Hepatocyte (in vitro differentiated cells): ENCODE measurements at regions not wholly inside any gene's neighbourhood (a gene's known extent, or its start where the extent isn't known, plus 50 kb on each side); places are given as distances from the start of the nearest gene placed in this dataset.

Experiments used
- DNase-seq: peaks from one replicate; pipeline ENCODE4 v3.0.0-alpha.2; 2016; ENCODE audit warnings: low spot score
- H2AFZ ChIP-seq: fragments of 200-600 bp; sonication (generic); 2 replicates; pipeline ENCODE4 v1.6.0; 2016; ENCODE audit warnings: antibody characterized with exemption, mild to moderate bottlenecking
- H3K27ac ChIP-seq: fragments of 200-600 bp; sonication (generic); 2 replicates; pipeline ENCODE4 v1.5.1; 2016; ENCODE audit warnings: mild to moderate bottlenecking
- H3K27me3 ChIP-seq: fragments of 200-600 bp; sonication (generic); 2 replicates; pipeline ENCODE4 v1.6.1; 2016
- H3K36me3 ChIP-seq: fragments of 200-600 bp; sonication (generic); replicated peaks from 2 replicates; pipeline ENCODE4 v1.5.1; 2016; ENCODE audit warnings: low read depth; ENCODE audit not compliant: insufficient read depth
- H3K4me1 ChIP-seq: fragments of 200-600 bp; sonication (generic); 2 replicates; pipeline ENCODE4 v1.5.1; 2016; ENCODE audit warnings: mild to moderate bottlenecking, moderate library complexity; ENCODE audit not compliant: insufficient read depth
- H3K4me2 ChIP-seq: fragments of 200-600 bp; sonication (generic); 2 replicates; pipeline ENCODE4 v1.6.0; 2016
- H3K4me3 ChIP-seq: fragments of 200-600 bp; sonication (generic); 2 replicates; pipeline ENCODE4 v1.5.1; 2016; ENCODE audit warnings: mild to moderate bottlenecking
- H3K79me2 ChIP-seq: fragments of 200-600 bp; sonication (generic); 2 replicates; pipeline ENCODE4 v1.6.0; 2017; ENCODE audit warnings: mild to moderate bottlenecking
- H3K9me2 ChIP-seq: fragments of 200-600 bp; sonication (generic); replicated peaks from 2 replicates; pipeline ENCODE4 v1.6.0; 2017; ENCODE audit warnings: mild to moderate bottlenecking; ENCODE audit not compliant: insufficient read depth
- H3K9me3 ChIP-seq: fragments of 200-600 bp; sonication (generic); 2 replicates; pipeline ENCODE4 v1.5.1; 2016; ENCODE audit warnings: low read depth, mild to moderate bottlenecking
- H4K20me1 ChIP-seq: fragments of 200-600 bp; sonication (generic); 2 replicates; pipeline ENCODE4 v1.6.0; 2016; ENCODE audit warnings: mild to moderate bottlenecking; ENCODE audit not compliant: insufficient read depth, poor library complexity, severe bottlenecking
- EZH2 ChIP-seq: fragments of 200-600 bp; sonication (generic); IDR thresholded peaks from 2 replicates; pipeline ENCODE4 v1.6.1; 2016; ENCODE audit warnings: antibody characterized with exemption, mild to moderate bottlenecking, borderline replicate concordance
- EZH2phosphoT487 ChIP-seq: fragments of 200-600 bp; sonication (generic); IDR thresholded peaks from one replicate; pipeline ENCODE4 v1.6.1; 2018; ENCODE audit warnings: antibody characterized with exemption, mild to moderate bottlenecking, low read depth, moderate library complexity; ENCODE audit not compliant: unreplicated experiment, severe bottlenecking
- whole genome bisulfite sequencing: methylation state at CpG from one replicate; pipeline ENCODE4 v1.1.6; 2016; ENCODE audit warnings: low lambda C conversion rate; ENCODE audit errors: missing lambda C conversion rate; 5-methylcytosine and 5-hydroxymethylcytosine counted together
- TF ChIP-seq, protein P1 (sequence below): fragments of 200-600 bp; sonication (generic); IDR thresholded peaks from 2 replicates; pipeline ENCODE4 v1.5.1; 2016; ENCODE audit warnings: antibody characterized with exemption, mild to moderate bottlenecking; ENCODE audit not compliant: poor library complexity

DNA sequence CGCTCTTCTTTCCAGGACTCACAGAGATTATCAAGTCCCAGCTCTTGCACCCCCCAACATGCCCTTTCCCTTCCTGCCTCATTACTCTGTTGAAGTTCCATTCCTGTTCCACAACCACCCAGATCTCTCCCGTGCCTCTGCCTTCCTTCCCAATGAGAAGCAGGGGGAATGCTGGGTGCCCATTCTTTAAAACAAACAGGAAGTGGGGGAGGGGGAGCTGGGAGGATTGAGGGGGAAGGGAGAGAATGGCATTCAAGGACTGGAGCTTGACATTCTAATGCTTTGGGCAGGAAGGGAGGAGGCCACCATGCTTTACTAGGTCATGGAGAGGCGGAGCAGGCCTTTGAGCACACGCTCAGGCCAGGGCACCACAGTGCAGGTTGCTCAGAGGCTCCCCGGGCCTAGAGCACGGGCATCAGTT is 150.3 kb upstream of the IRF2BP2 start:
- Histone ChIP-seq H2AFZ (no peak overlapping the region), H3K4me1 (no peaks in the 10 kb centered on the region), H3K27ac (no peak overlapping the region), H3K27me3 (no peaks in the 10 kb centered on the region), H3K9me2 (no peaks in the 10 kb centered on the region), H3K36me3 (no peaks in the 10 kb centered on the region), H3K4me3 (no peak overlapping the region), H3K9me3 (no peaks in the 10 kb centered on the region), H3K4me2 (no peak overlapping the region), H3K79me2 (no peaks in the 10 kb centered on the region), H4K20me1 (no peaks in the 10 kb centered on the region)
- DNase-seq: no peak
- 81% methylated on average over 6 of the region's 6 CpGs for WGBS
- TF ChIP-seq, protein P1, sequence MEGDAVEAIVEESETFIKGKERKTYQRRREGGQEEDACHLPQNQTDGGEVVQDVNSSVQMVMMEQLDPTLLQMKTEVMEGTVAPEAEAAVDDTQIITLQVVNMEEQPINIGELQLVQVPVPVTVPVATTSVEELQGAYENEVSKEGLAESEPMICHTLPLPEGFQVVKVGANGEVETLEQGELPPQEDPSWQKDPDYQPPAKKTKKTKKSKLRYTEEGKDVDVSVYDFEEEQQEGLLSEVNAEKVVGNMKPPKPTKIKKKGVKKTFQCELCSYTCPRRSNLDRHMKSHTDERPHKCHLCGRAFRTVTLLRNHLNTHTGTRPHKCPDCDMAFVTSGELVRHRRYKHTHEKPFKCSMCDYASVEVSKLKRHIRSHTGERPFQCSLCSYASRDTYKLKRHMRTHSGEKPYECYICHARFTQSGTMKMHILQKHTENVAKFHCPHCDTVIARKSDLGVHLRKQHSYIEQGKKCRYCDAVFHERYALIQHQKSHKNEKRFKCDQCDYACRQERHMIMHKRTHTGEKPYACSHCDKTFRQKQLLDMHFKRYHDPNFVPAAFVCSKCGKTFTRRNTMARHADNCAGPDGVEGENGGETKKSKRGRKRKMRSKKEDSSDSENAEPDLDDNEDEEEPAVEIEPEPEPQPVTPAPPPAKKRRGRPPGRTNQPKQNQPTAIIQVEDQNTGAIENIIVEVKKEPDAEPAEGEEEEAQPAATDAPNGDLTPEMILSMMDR: no peak
- TF ChIP-seq EZH2 (no peak), EZH2phosphoT487 (no peak)

DNA sequence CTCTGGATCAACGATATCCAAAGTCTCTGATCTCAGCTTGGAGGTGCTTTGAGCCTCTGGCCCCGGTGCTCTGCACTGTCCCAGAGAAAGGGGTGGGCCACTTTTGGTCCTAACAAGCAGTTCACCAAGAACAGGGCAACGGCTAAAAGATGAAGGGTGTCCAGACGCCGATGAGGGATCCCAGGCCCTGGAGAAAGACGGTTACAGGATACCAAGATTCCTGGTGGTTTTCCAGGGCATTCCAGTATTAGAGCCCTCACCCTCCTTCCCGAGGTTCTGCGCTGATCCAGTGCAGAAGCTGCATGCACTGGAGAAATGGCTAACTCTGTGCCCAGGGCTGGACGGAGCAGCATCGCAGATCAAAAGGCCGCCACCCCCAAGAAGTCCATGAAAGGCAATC is 149.9 kb upstream of the IRF2BP2 start:
- Histone ChIP-seq H3K4me1 (no peaks in the 10 kb centered on the region), H3K79me2 (no peaks in the 10 kb centered on the region), H3K27me3 (no peaks in the 10 kb centered on the region), H3K9me3 (no peaks in the 10 kb centered on the region), H3K36me3 (no peaks in the 10 kb centered on the region), H3K9me2 (no peaks in the 10 kb centered on the region), H4K20me1 (no peaks in the 10 kb centered on the region), H2AFZ (no peak overlapping the region), H3K4me3 (no peak overlapping the region), H3K4me2 (no peak overlapping the region), H3K27ac (no peak overlapping the region)
- 92% methylated on average over 11 of the region's 11 CpGs for WGBS
- DNase-seq: no peak
- no peak for TF ChIP-seq EZH2phosphoT487
- TF ChIP-seq, protein P1: no peak
- no peak for TF ChIP-seq EZH2

DNA sequence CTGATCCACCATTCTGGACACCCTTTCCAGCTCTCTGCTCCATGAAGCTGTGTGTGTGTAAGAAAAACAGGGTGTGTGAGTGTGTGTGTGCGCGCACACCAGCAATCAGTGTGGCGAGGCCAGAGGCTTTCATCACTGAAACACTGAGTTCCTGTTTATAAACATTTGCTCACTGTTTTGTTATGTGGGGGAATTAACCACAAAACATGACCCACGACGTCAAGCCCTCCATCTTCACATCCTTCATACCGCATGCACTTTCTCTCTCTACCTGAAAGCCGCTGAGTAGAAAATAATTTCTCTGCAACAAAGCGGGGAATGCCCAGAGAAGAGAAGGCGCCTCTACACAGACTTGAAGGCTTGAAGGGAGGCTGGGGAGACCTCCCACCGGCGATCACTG is 148.9 kb upstream of the IRF2BP2 start:
- H3K36me3 ChIP-seq: no peaks in the 10 kb centered on the region
- no peaks in the 10 kb centered on the region for H4K20me1 ChIP-seq
- no peaks in the 10 kb centered on the region for H3K27me3 ChIP-seq
- TF ChIP-seq EZH2phosphoT487 (no peak), EZH2 (no peak)
- TF ChIP-seq, protein P1: no peak
- H3K4me2 ChIP-seq: no peak overlapping the region
- no peak overlapping the region for H3K27ac ChIP-seq
- H3K4me3 ChIP-seq: no peak overlapping the region
- H2AFZ ChIP-seq: no peak overlapping the region
- no peaks in the 10 kb centered on the region for H3K9me2 ChIP-seq
- WGBS: 87% methylated on average over 11 of the region's 11 CpGs
- no peaks in the 10 kb centered on the region for H3K4me1 ChIP-seq
- no peaks in the 10 kb centered on the region for H3K9me3 ChIP-seq
- no peaks in the 10 kb centered on the region for H3K79me2 ChIP-seq
- DNase-seq: no peak

DNA sequence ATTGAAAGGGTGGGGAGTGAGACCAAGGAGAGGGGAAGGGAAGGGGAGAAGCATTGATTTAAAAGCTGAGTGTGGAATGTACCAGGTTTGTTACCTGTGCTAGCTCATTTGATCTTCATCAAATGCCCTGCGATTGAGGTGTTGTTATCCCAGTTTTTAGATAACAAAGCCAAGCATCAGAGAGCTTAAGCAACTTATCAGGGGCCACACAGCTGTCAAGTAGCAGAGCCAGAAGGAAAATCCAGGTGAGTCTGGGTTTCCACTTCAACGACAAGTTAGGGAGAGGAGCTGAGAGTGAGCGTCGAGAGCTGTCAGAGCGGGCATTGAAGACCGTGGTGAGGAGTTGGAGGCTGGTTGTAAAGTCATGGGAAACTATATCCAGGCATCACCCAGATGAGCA is 146.9 kb upstream of the IRF2BP2 start:
- H3K27me3 ChIP-seq: no peaks in the 10 kb centered on the region
- no peaks in the 10 kb centered on the region for H4K20me1 ChIP-seq
- H3K79me2 ChIP-seq: no peaks in the 10 kb centered on the region
- 87% methylated on average over 6 of the region's 6 CpGs for WGBS
- no peaks in the 10 kb centered on the region for H3K9me3 ChIP-seq
- no peak for TF ChIP-seq EZH2
- TF ChIP-seq, protein P1: no peak
- TF ChIP-seq EZH2phosphoT487: no peak
- H3K9me2 ChIP-seq: no peaks in the 10 kb centered on the region
- peaks cover under 1% of the 10 kb centered on the region for H3K4me1 ChIP-seq
- no peak overlapping the region for H3K27ac ChIP-seq
- no peaks in the 10 kb centered on the region for H3K36me3 ChIP-seq
- DNase-seq: no peak
- no peak overlapping the region for H3K4me3 ChIP-seq
- H3K4me2 ChIP-seq: no peak overlapping the region
- H2AFZ ChIP-seq: no peak overlapping the region
